H9 (cell line): ENCODE measurements at regions not wholly inside any gene's neighbourhood (a gene's known extent, or its start where the extent isn't known, plus 50 kb on each side); places are given as distances from the start of the nearest gene placed in this dataset.

ENCODE experiments used
- DNase-seq: peaks from one replicate; pipeline ENCODE4 v3.0.0-alpha.2; 2017
- H2AFZ ChIP-seq: one replicate; pipeline ENCODE4 v1.6.1; 2013; ENCODE audit warnings: mild to moderate bottlenecking, low read length, control low read depth, moderate library complexity
- H2AK5ac ChIP-seq: 2 replicates; pipeline ENCODE4 v1.6.1; 2013; ENCODE audit warnings: low read length, control low read depth, mixed read lengths; ENCODE audit not compliant: insufficient read length
- H2BK120ac ChIP-seq: one replicate; pipeline ENCODE4 v1.6.1; 2013; ENCODE audit warnings: low read depth, mild to moderate bottlenecking, low read length, control low read depth, inconsistent platforms; ENCODE audit not compliant: poor library complexity, severe bottlenecking
- H2BK12ac ChIP-seq: 2 replicates; pipeline ENCODE4 v1.6.1; 2013; ENCODE audit warnings: low read length, control low read depth, mixed read lengths, low read depth; ENCODE audit not compliant: insufficient read length
- H2BK15ac ChIP-seq: 2 replicates; pipeline ENCODE4 v1.6.1; 2013; ENCODE audit warnings: low read depth, low read length, control low read depth
- H2BK20ac ChIP-seq: one replicate; pipeline ENCODE4 v1.6.1; 2013; ENCODE audit warnings: low read depth, mild to moderate bottlenecking, low read length, control low read depth, inconsistent platforms; ENCODE audit not compliant: poor library complexity, severe bottlenecking
- H2BK5ac ChIP-seq: 2 replicates; pipeline ENCODE4 v1.6.1; 2013; ENCODE audit warnings: low read length, control low read depth, mixed read lengths; ENCODE audit not compliant: insufficient read length
- H3K14ac ChIP-seq: 2 replicates; pipeline ENCODE4 v1.6.1; 2013; ENCODE audit warnings: low read length, control low read depth; ENCODE audit not compliant: insufficient read depth
- H3K18ac ChIP-seq: 2 replicates; pipeline ENCODE4 v1.6.1; 2013; ENCODE audit warnings: low read depth, mild to moderate bottlenecking, mixed read lengths, low read length, control low read depth; ENCODE audit not compliant: insufficient read length
- H3K23ac ChIP-seq: 2 replicates; pipeline ENCODE4 v1.6.1; 2013; ENCODE audit warnings: low read length, control low read depth, mixed read lengths, low read depth; ENCODE audit not compliant: insufficient read length
- H3K23me2 ChIP-seq: 2 replicates; pipeline ENCODE4 v1.6.1; 2013; ENCODE audit warnings: low read depth, mild to moderate bottlenecking, mixed read lengths, low read length, control low read depth; ENCODE audit not compliant: insufficient read length, poor library complexity, severe bottlenecking
- H3K27ac ChIP-seq: 2 replicates; pipeline ENCODE4 v1.5.1; 2013; ENCODE audit warnings: low read length, control low read depth, mixed read lengths, low read depth; ENCODE audit not compliant: insufficient read length
- H3K27me3 ChIP-seq: 2 replicates; pipeline ENCODE4 v1.6.1; 2013; ENCODE audit warnings: low read length, control low read depth, inconsistent platforms; ENCODE audit not compliant: insufficient read depth
- H3K4ac ChIP-seq: 2 replicates; pipeline ENCODE4 v1.6.1; 2013; ENCODE audit warnings: low read depth, mild to moderate bottlenecking, control low read depth, inconsistent platforms, low read length, moderate library complexity
- H3K4me1 ChIP-seq: 2 replicates; pipeline ENCODE4 v1.6.1; 2013; ENCODE audit warnings: low read length, control low read depth, inconsistent platforms; ENCODE audit not compliant: insufficient read depth
- H3K4me2 ChIP-seq: 2 replicates; pipeline ENCODE4 v1.6.1; 2013; ENCODE audit warnings: low read length, control low read depth, mixed read lengths; ENCODE audit not compliant: insufficient read length, insufficient read depth
- H3K56ac ChIP-seq: 2 replicates; pipeline ENCODE4 v1.6.1; 2013; ENCODE audit warnings: low read depth, mild to moderate bottlenecking, mixed read lengths, low read length, control low read depth; ENCODE audit not compliant: insufficient read length
- H3K79me1 ChIP-seq: 2 replicates; pipeline ENCODE4 v1.6.1; 2013; ENCODE audit warnings: low read depth, mild to moderate bottlenecking, moderate library complexity, low read length, control low read depth, inconsistent platforms; ENCODE audit not compliant: insufficient read depth, poor library complexity, severe bottlenecking
- H3K79me2 ChIP-seq: 2 replicates; pipeline ENCODE4 v1.6.1; 2013; ENCODE audit warnings: low read length, control low read depth, inconsistent platforms; ENCODE audit not compliant: insufficient read depth
- H3K9ac ChIP-seq: 2 replicates; pipeline ENCODE4 v1.6.1; 2013; ENCODE audit warnings: low read length, control low read depth, mixed read lengths; ENCODE audit not compliant: insufficient read length; ENCODE audit errors: extremely low read depth
- H3K9me3 ChIP-seq: one replicate; pipeline ENCODE4 v1.6.1; 2013; ENCODE audit warnings: low read depth, low read length, inconsistent platforms; ENCODE audit not compliant: control insufficient read depth
- H3T11ph ChIP-seq: one replicate; pipeline ENCODE4 v1.6.1; 2013; ENCODE audit warnings: mild to moderate bottlenecking, low read length, control low read depth, inconsistent platforms
- H4K20me1 ChIP-seq: one replicate; pipeline ENCODE4 v1.6.1; 2013; ENCODE audit not compliant: control insufficient read depth, insufficient read length, insufficient read depth
- H4K5ac ChIP-seq: 2 replicates; pipeline ENCODE4 v1.6.1; 2013; ENCODE audit warnings: low read depth, mild to moderate bottlenecking, mixed read lengths, low read length, control low read depth; ENCODE audit not compliant: insufficient read length
- H4K8ac ChIP-seq: replicated peaks from 2 replicates; pipeline ENCODE4 v1.6.1; 2013; ENCODE audit warnings: low read length, control low read depth, mixed read lengths, low read depth; ENCODE audit not compliant: insufficient read length
- H4K91ac ChIP-seq: 2 replicates; pipeline ENCODE4 v1.6.1; 2013; ENCODE audit warnings: low read depth, mild to moderate bottlenecking, moderate library complexity, mixed read lengths, low read length, control low read depth; ENCODE audit not compliant: insufficient read length
- H3K27ac Mint-ChIP-seq, 3 experiments: 2 replicates in 2 of 3; 3 replicates in 1 of 3; pipeline ENCODE4 v1.8.0; 2020 to 2021; ENCODE audit warnings: mixed read lengths in 3 of 3, mild to moderate bottlenecking in 1 of 3, moderate library complexity in 1 of 3
- H3K27me3 Mint-ChIP-seq: 2 replicates; pipeline ENCODE4 v1.8.0; 2021; ENCODE audit warnings: low read depth, mild to moderate bottlenecking, moderate library complexity, mixed read lengths
- H3K36me3 Mint-ChIP-seq, 3 experiments: 2 replicates in 2 of 3; 3 replicates in 1 of 3; pipeline ENCODE4 v1.8.0; 2020 to 2021; ENCODE audit warnings: low read depth in 3 of 3, mixed read lengths in 3 of 3; ENCODE audit not compliant: insufficient read depth in 1 of 3
- H3K4me1 Mint-ChIP-seq, 2 experiments: 2 replicates each; pipeline ENCODE4 v1.8.0; 2020; ENCODE audit warnings: mixed read lengths in 2 of 2
- H3K4me3 Mint-ChIP-seq, 2 experiments: 2 replicates in 1 of 2; 3 replicates in 1 of 2; pipeline ENCODE4 v1.8.0; 2020 to 2021; ENCODE audit warnings: mild to moderate bottlenecking in 2 of 2, mixed read lengths in 2 of 2, moderate library complexity in 1 of 2
- H3K9me3 Mint-ChIP-seq, 2 experiments: 2 replicates in 1 of 2; 3 replicates in 1 of 2; pipeline ENCODE4 v1.8.0; 2020; ENCODE audit warnings: mild to moderate bottlenecking in 2 of 2, mixed read lengths in 2 of 2, moderate library complexity in 1 of 2
- WGBS: extraction: QIAGEN DNeasy Blood & Tissue Kit; methylation state at CpG from one replicate; pipeline ENCODE4 v1.1.7; 2013; ENCODE audit warnings: missing lambda C conversion rate, low lambda C conversion rate, mixed read lengths; ENCODE audit not compliant: insufficient read length; ENCODE audit errors: extremely low coverage; 5-methylcytosine and 5-hydroxymethylcytosine counted together
- TF ChIP-seq, protein P1 (sequence below): fragments of 200-600 bp; sonication (generic); conservative IDR thresholded peaks from 3 replicates; pipeline ENCODE4 v1.8.0; 2021; ENCODE audit warnings: antibody characterized with exemption, mild to moderate bottlenecking

DNA sequence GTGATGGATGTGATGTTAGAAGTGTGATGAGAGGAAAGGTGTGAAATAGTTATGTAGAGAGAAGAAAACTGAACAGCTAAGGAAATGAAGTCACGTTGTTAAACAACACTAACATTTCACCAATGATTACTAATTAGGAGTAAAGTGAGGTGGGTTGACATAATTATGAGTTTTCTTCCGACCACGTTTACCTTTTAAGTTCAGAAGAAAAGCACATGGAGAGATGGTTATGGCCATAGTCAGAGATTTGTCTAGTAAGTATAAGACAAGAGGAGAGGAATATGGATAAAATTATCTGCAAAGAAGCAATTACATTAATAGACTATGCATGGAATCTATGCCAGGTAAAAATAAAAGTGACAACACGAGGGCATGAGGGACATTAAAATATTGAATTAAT lies 551.3 kb upstream of the TECRL start:
- no peaks in the 10 kb centered on the region for H3K27me3 Mint-ChIP-seq
- H3K36me3 Mint-ChIP-seq, result peaks cover 0 to 9% (median 6%) of the 10 kb centered on the region in 3 experiments; a peak in 5 of 7 replicates
- H3K4ac ChIP-seq, result no peak overlapping the region
- no peak overlapping the region for H3K9ac ChIP-seq
- no peak overlapping the region for H4K8ac ChIP-seq
- H3K23me2 ChIP-seq, result no peaks in the 10 kb centered on the region
- H2BK20ac ChIP-seq, result no peak overlapping the region
- H3K56ac ChIP-seq, result no peak overlapping the region
- no peak overlapping the region for H2AFZ ChIP-seq
- H3K4me1 Mint-ChIP-seq, result no peaks in the 10 kb centered on the region
- H3K79me2 ChIP-seq, result no peaks in the 10 kb centered on the region
- WGBS, result no CpG with 5 or more reads among the region's 4 CpGs
- no peaks in the 10 kb centered on the region for H3K27me3 ChIP-seq
- H3K79me1 ChIP-seq, result no peaks in the 10 kb centered on the region
- H3K4me3 Mint-ChIP-seq, result no peak overlapping the region
- H3K23ac ChIP-seq, result no peak overlapping the region
- no peak overlapping the region for H3K27ac ChIP-seq
- peaks cover 11 to 15% of the 10 kb centered on the region in 2 experiments for H3K9me3 Mint-ChIP-seq
- H2BK12ac ChIP-seq, result no peak overlapping the region
- no peaks in the 10 kb centered on the region for H3K4me1 ChIP-seq
- H2BK5ac ChIP-seq, result no peak overlapping the region
- H4K20me1 ChIP-seq, result no peaks in the 10 kb centered on the region
- H3K18ac ChIP-seq, result no peak overlapping the region
- no peaks in the 10 kb centered on the region for H3K9me3 ChIP-seq
- no peak overlapping the region for H3K14ac ChIP-seq
- TF ChIP-seq, protein P1, sequence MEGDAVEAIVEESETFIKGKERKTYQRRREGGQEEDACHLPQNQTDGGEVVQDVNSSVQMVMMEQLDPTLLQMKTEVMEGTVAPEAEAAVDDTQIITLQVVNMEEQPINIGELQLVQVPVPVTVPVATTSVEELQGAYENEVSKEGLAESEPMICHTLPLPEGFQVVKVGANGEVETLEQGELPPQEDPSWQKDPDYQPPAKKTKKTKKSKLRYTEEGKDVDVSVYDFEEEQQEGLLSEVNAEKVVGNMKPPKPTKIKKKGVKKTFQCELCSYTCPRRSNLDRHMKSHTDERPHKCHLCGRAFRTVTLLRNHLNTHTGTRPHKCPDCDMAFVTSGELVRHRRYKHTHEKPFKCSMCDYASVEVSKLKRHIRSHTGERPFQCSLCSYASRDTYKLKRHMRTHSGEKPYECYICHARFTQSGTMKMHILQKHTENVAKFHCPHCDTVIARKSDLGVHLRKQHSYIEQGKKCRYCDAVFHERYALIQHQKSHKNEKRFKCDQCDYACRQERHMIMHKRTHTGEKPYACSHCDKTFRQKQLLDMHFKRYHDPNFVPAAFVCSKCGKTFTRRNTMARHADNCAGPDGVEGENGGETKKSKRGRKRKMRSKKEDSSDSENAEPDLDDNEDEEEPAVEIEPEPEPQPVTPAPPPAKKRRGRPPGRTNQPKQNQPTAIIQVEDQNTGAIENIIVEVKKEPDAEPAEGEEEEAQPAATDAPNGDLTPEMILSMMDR, result no peak
- no peak overlapping the region for H2AK5ac ChIP-seq
- no peak overlapping the region for H4K5ac ChIP-seq
- H2BK15ac ChIP-seq, result no peak overlapping the region
- no peak overlapping the region for H3K4me2 ChIP-seq
- no peak for DNase-seq
- H2BK120ac ChIP-seq, result no peak overlapping the region
- no peak overlapping the region for H3T11ph ChIP-seq
- H3K27ac Mint-ChIP-seq, result no peak overlapping the region
- no peak overlapping the region for H4K91ac ChIP-seq
